Activated B cell treated with CpG ODN at 0.5 μM for 24 hours (primary cell): ENCODE measurements at regions not wholly inside any gene's neighbourhood (a gene's known extent, or its start where the extent isn't known, plus 50 kb on each side); places are given as distances from the start of the nearest gene placed in this dataset.
A peak's percentile ranks its signal among the peaks of the same experiment; 100 is the strongest.

Source experiments
- ATAC-seq: fragments of 200-7000 bp; cut with Tn5 transposase; one replicate; pipeline ENCODE4 v1.10.0; 2021; ENCODE audit warnings: low read depth, mild to moderate bottlenecking, moderate library complexity
- CTCF ChIA-PET: fragments of 350-600 bp; sonication (Branson Sonifier 250); formaldehyde crosslinking; loops from one replicate; lab custom pipeline; 2021; ENCODE audit warnings: antibody characterized with exemption; lab: Charles Lee
- POLR2A ChIA-PET: fragments of 350-600 bp; sonication (Branson Sonifier 250); formaldehyde crosslinking; loops from one replicate; lab custom pipeline; 2021; ENCODE audit warnings: antibody characterized with exemption; lab: Charles Lee
- DNase-seq: peaks from one replicate; pipeline ENCODE4 v3.0.0; 2022
- H3K27ac Mint-ChIP-seq: one replicate; pipeline ENCODE4 v1.8.0; 2020; ENCODE audit warnings: mixed read lengths
- H3K27me3 Mint-ChIP-seq: one replicate; pipeline ENCODE4 v1.8.0; 2021; ENCODE audit warnings: mixed read lengths
- H3K36me3 Mint-ChIP-seq: one replicate; pipeline ENCODE4 v1.8.0; 2021; ENCODE audit warnings: low read depth, mixed read lengths
- H3K4me1 Mint-ChIP-seq: one replicate; pipeline ENCODE4 v1.8.0; 2021; ENCODE audit warnings: mixed read lengths
- H3K4me3 Mint-ChIP-seq: one replicate; pipeline ENCODE4 v1.8.0; 2020; ENCODE audit warnings: mild to moderate bottlenecking, mixed read lengths
- H3K9me3 Mint-ChIP-seq: one replicate; pipeline ENCODE4 v1.8.0; 2020; ENCODE audit warnings: mixed read lengths
- CTCF ChIP-seq: fragments of 200-600 bp; IDR thresholded peaks from one replicate; pipeline ENCODE4 v1.8.0; 2022; ENCODE audit warnings: antibody characterized with exemption, mild to moderate bottlenecking
- intact Hi-C: fragments of 100-400 bp; cut with micrococcal nuclease; formaldehyde crosslinking; loops from one replicate; pipeline ENCODE4 v1.15.1; 2024

- no peak overlapping the region for H3K4me3 Mint-ChIP-seq
- peaks cover 25% of the 10 kb centered on the region for H3K4me1 Mint-ChIP-seq
- no peak overlapping the region for H3K27ac Mint-ChIP-seq
- ATAC-seq (peak; percentile 31), DNase-seq (no peak)
- POLR2A ChIA-PET, result no interaction called here
- no peak for TF ChIP-seq CTCF
- intact Hi-C loops, result no loop called here
- H3K36me3 Mint-ChIP-seq, result no peaks in the 10 kb centered on the region
- peaks cover 1% of the 10 kb centered on the region for H3K27me3 Mint-ChIP-seq
- CTCF ChIA-PET, result interaction anchor here (0.6 kb wide), 2 partner anchors 13 to 469 kb away, joined by 3 to 4 read pairs; no protein-coding TSS in a partner anchor
- H3K9me3 Mint-ChIP-seq, result no peaks in the 10 kb centered on the region
Measured at GRCh38 chr12:11565752-11566151, 83.7 kb upstream of the ETV6 start.

GRCh38 chr12:11568155-11568761, 81.2 kb upstream of the ETV6 start:
- H3K4me3 Mint-ChIP-seq, result no peak overlapping the region

GRCh38 chr12:11568762-11569478, 80.6 kb upstream of the ETV6 start:
- intact Hi-C loops, result no loop called here
- Mint-ChIP-seq H3K27me3 (peaks cover 3% of the 10 kb centered on the region), H3K27ac (peak overlapping the region; percentile 24), H3K4me3 (no peak overlapping the region), H3K9me3 (no peaks in the 10 kb centered on the region), H3K4me1 (peaks cover 25% of the 10 kb centered on the region), H3K36me3 (no peaks in the 10 kb centered on the region)
- CTCF ChIA-PET, result interaction anchor here (0.5 kb wide), 1 partner anchor 11 kb away, joined by 3 read pairs; no protein-coding TSS in a partner anchor
- DNase-seq (no peak), ATAC-seq (peak; percentile 61)
- POLR2A ChIA-PET, result interaction anchor here (0.8 to 1.2 kb wide), 2 partner anchors 9 to 311 kb away, joined by 3 read pairs; no protein-coding TSS in a partner anchor
- no peak for TF ChIP-seq CTCF

More at GRCh38 chr12:11568155-11568761, 81.2 kb upstream of the ETV6 start:
- ChIA-PET POLR2A (interaction anchor here (0.8 to 1.2 kb wide), 2 partner anchors 10 to 311 kb away, joined by 3 read pairs; no protein-coding TSS in a partner anchor), CTCF (interaction anchor here (0.5 kb wide), 1 partner anchor 10 kb away, joined by 3 read pairs; no protein-coding TSS in a partner anchor)
- H3K27me3 Mint-ChIP-seq, result peaks cover 3% of the 10 kb centered on the region
- no peak for DNase-seq
- peak; percentile 18 for ATAC-seq
- no peak for TF ChIP-seq CTCF
- intact Hi-C loops, result no loop called here
- peaks cover 25% of the 10 kb centered on the region for H3K4me1 Mint-ChIP-seq
- no peaks in the 10 kb centered on the region for H3K9me3 Mint-ChIP-seq
- H3K27ac Mint-ChIP-seq, result no peak overlapping the region
- no peaks in the 10 kb centered on the region for H3K36me3 Mint-ChIP-seq

GRCh38 chr12:11569716-11570115, 79.8 kb upstream of the ETV6 start:
- H3K4me1 Mint-ChIP-seq, result peaks cover 25% of the 10 kb centered on the region
- ChIA-PET POLR2A (interaction anchor here (1.2 kb wide), 1 partner anchor 8 kb away, joined by 3 read pairs; no protein-coding TSS in a partner anchor), CTCF (no interaction called here)
- no peak overlapping the region for H3K4me3 Mint-ChIP-seq
- H3K27ac Mint-ChIP-seq, result no peak overlapping the region
- no peak for TF ChIP-seq CTCF
- H3K27me3 Mint-ChIP-seq, result peaks cover 3% of the 10 kb centered on the region
- DNase-seq, result no peak
- H3K36me3 Mint-ChIP-seq, result no peaks in the 10 kb centered on the region
- intact Hi-C loops, result no loop called here
- H3K9me3 Mint-ChIP-seq, result no peaks in the 10 kb centered on the region
- ATAC-seq, result no peak

- intact Hi-C loops, result no loop called here
- Mint-ChIP-seq H3K4me1 (peaks cover 15% of the 10 kb centered on the region), H3K36me3 (no peaks in the 10 kb centered on the region), H3K4me3 (no peak overlapping the region), H3K9me3 (no peaks in the 10 kb centered on the region), H3K27me3 (peaks cover 5% of the 10 kb centered on the region), H3K27ac (no peak overlapping the region)
- TF ChIP-seq CTCF, result no peak
- DNase-seq (no peak), ATAC-seq (no peak)
- CTCF ChIA-PET, result interaction anchor here (1.4 kb wide), 1 partner anchor 459 kb away, joined by 6 read pairs; no protein-coding TSS in a partner anchor
- POLR2A ChIA-PET, result no interaction called here
Measured at GRCh38 chr12:11573880-11574279, 75.6 kb upstream of the ETV6 start.
